Uterus (tissue), 3 donors: ENCODE measurements at regions not wholly inside any gene's neighbourhood (a gene's known extent, or its start where the extent isn't known, plus 50 kb on each side); places are given as distances from the start of the nearest gene placed in this dataset.
A peak's percentile ranks its signal among the peaks of the same experiment; 100 is the strongest.

Experiments
- DNase-seq, 2 donors: peaks; one replicate each; pipeline ENCODE4 v3.0.0-alpha.2; 2019 to 2020
- H3K27ac ChIP-seq, 2 donors: fragments of 200-600 bp; sonication (generic); 1 replicate in 1 of 2; 2 replicates in 1 of 2; pipeline ENCODE4 v1.5.1; 2016 to 2018
- H3K27me3 ChIP-seq, 2 donors: fragments of 200-600 bp; sonication (generic); one replicate each; pipeline ENCODE4 v1.5.1; 2018 to 2019; ENCODE audit warnings: control low read depth in 1 of 2
- H3K36me3 ChIP-seq, 2 donors: fragments of 200-600 bp; sonication (generic); one replicate each; pipeline ENCODE4 v1.5.1; 2019; ENCODE audit warnings: control low read depth in 1 of 2
- H3K4me1 ChIP-seq, 2 donors: fragments of 200-600 bp; sonication (generic); one replicate each; pipeline ENCODE4 v1.5.1; 2018 to 2019; ENCODE audit warnings: control low read depth in 1 of 2
- H3K4me3 ChIP-seq, 2 donors: fragments of 200-600 bp; sonication (generic); 1 replicate in 1 of 2; 2 replicates in 1 of 2; pipeline ENCODE4 v1.5.1; 2018 to 2019; ENCODE audit warnings: mild to moderate bottlenecking in 1 of 2
- H3K9me3 ChIP-seq, 2 donors: fragments of 200-600 bp; sonication (generic); one replicate each; pipeline ENCODE4 v1.5.1; 2019; ENCODE audit warnings: control low read depth in 1 of 2
- CTCF ChIP-seq, 4 experiments: fragments of 200-600 bp in 2 of 4; fragments of 450-650 bp in 2 of 4; sonication (generic) in 2 of 4; IDR thresholded peaks; one replicate each; pipeline ENCODE4 v1.5.1; 2016 to 2019; ENCODE audit warnings: antibody characterized with exemption in 4 of 4, mild to moderate bottlenecking in 2 of 4, moderate library complexity in 1 of 4
- POLR2A ChIP-seq, 2 donors: fragments of 450-650 bp; IDR thresholded peaks; one replicate each; pipeline ENCODE4 v1.6.1; 2016; ENCODE audit warnings: antibody characterized with exemption in 2 of 2, mild to moderate bottlenecking in 1 of 2, moderate library complexity in 1 of 2
- intact Hi-C: fragments of 100-400 bp; cut with DNase I; formaldehyde crosslinking; loops from one replicate; pipeline ENCODE4 v1.15.1; 2023; ENCODE audit warnings: low total_unique reads
- donor health status: DM: yes; HTN: yes; CAD: no.

GRCh38 chr12:124445826-124446225 lies 121.6 kb downstream of the NCOR2 start:
- Histone ChIP-seq H3K4me3 (no peak overlapping the region), H3K4me1 (no peaks in the 10 kb centered on the region), H3K36me3 (no peaks in the 10 kb centered on the region), H3K27ac (peak overlapping the region; percentile 26 to 63), H3K9me3 (no peaks in the 10 kb centered on the region), H3K27me3 (no peaks in the 10 kb centered on the region)
- no peak for DNase-seq
- intact Hi-C loops: no loop called here
- no peak for TF ChIP-seq CTCF (IDR thresholded peaks at IDR 0.05)
- TF ChIP-seq POLR2A (IDR thresholded peaks at IDR 0.05): no peak

- H3K27me3 ChIP-seq: no peaks in the 10 kb centered on the region
- H3K4me3 ChIP-seq: no peak overlapping the region
- intact Hi-C loops: no loop called here
- peak overlapping the region; percentile 26 to 63 for H3K27ac ChIP-seq
- H3K36me3 ChIP-seq: no peaks in the 10 kb centered on the region
- H3K4me1 ChIP-seq: no peaks in the 10 kb centered on the region
- TF ChIP-seq CTCF (IDR thresholded peaks at IDR 0.05): peak in 3 of 4 experiments; percentile 39 to 44 (median 42)
- TF ChIP-seq POLR2A (IDR thresholded peaks at IDR 0.05): no peak
- no peak for DNase-seq
- no peaks in the 10 kb centered on the region for H3K9me3 ChIP-seq
Observed at GRCh38 chr12:124445121-124445718, 122.2 kb downstream of the NCOR2 start.

DNA sequence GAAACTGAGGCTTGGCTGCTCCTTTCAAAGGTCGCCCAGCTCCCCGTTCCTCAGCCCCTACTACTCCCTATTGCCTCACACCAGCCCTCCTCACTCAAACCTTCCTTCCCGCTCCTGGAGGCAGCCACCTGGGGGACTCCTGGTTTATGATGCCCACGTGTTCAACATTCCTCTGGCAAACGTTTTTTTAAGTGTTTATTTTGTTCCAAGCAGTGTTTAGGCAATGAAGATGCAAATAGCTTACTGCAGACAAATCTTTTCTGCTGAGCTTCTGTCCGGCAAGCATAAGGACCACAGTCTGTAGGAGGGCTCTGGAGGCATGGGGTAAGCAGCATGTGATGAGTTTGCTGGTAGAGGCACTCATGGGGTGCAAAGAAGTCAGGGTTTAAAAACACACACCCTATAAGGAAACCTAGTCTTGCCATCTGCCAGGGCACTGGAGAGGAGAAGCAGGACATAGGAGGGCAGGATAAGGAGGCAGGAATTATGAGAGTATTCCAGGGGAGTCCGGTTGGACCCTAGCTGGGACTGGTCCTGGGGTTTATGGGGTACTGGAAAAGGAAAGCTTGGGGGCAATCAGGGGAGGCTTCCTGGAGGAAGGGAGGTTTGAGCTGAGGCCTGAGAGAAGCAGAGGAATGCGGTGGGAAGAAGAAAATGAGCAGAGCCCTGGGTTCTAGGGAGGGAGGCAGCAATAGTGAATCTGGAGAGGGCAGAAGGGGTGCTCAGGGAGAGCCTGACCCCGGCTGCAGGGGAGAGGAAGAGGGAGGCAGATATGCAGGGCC lies 123.3 kb downstream of the NCOR2 start:
- Histone ChIP-seq H3K27ac (peak overlapping the region; percentile 26 to 63), H3K9me3 (no peaks in the 10 kb centered on the region), H3K4me1 (peaks cover 0 to 5% of the 10 kb centered on the region in 2 donors), H3K4me3 (no peak overlapping the region), H3K36me3 (no peaks in the 10 kb centered on the region), H3K27me3 (no peaks in the 10 kb centered on the region)
- intact Hi-C loops: no loop called here
- DNase-seq: no peak
- TF ChIP-seq CTCF (IDR thresholded peaks at IDR 0.05): no peak
- no peak for TF ChIP-seq POLR2A (IDR thresholded peaks at IDR 0.05)

DNA sequence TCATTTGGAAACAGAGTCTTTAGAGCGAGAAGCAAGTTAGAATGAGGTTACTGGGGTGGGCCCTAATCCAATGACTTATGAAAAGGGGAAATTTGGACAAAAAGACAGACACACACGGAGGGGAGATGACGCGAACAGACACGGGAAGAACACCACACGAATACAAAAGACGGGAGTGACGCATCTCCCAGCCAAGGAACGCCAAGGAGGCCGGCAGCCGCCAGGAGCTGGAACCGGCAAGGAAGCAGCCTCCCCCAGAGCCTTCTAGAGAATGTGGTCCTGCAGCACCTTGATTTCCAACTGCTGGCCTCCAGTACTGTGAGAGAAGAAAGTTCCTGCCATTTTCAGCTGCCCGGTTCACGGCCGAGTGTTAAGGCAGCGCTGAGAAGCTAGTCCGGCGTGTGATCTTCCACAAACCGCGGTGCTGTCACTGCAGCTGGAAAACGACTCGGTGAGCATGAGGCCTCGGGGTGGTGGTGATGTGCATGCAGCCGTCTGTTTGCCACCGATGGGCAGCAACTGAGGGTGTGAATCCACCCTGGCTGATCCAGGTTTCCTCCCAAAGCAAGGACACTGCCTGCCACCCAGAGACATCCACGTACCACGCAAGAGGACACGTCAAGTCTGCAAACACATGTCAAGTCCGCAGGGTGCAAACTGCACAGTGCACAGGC lies 124.5 kb downstream of the NCOR2 start:
- Histone ChIP-seq H3K9me3 (no peaks in the 10 kb centered on the region), H3K4me3 (no peak overlapping the region), H3K27me3 (no peaks in the 10 kb centered on the region), H3K4me1 (peaks cover 0 to 5% of the 10 kb centered on the region in 2 donors), H3K27ac (peak overlapping the region; percentile 28 to 51), H3K36me3 (no peaks in the 10 kb centered on the region)
- no peak for TF ChIP-seq CTCF (IDR thresholded peaks at IDR 0.05)
- no peak for TF ChIP-seq POLR2A (IDR thresholded peaks at IDR 0.05)
- DNase-seq: peak; percentile 69 to 74
- intact Hi-C loops: no loop called here

DNA sequence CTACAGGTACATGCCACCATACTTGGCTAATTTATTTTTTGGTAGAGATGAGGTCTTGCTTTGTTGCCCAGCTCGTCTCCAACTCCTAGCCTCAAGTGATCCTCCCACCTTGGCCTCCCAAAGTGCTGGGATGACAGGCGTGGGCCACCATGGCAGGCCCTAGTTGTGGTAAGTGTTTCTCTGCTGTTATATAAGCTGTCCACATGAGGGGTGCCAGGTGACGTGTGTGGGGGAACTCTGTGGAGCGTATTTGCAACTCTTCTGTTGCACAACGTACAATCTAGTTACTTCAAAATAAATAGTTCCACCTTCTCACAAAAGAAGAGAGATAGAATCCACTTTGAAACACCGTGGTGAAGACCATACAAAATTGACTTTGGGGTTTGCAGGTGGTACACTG lies 125.1 kb downstream of the NCOR2 start:
- H3K27me3 ChIP-seq: no peaks in the 10 kb centered on the region
- DNase-seq: no peak
- no peaks in the 10 kb centered on the region for H3K36me3 ChIP-seq
- H3K27ac ChIP-seq: peak overlapping the region; percentile 28 to 51
- intact Hi-C loops: no loop called here
- H3K9me3 ChIP-seq: no peaks in the 10 kb centered on the region
- no peak overlapping the region for H3K4me3 ChIP-seq
- peaks cover 0 to 5% of the 10 kb centered on the region in 2 donors for H3K4me1 ChIP-seq
- no peak for TF ChIP-seq CTCF (IDR thresholded peaks at IDR 0.05)
- TF ChIP-seq POLR2A (IDR thresholded peaks at IDR 0.05): no peak
